IMR-90 (cell line): ENCODE measurements at regions not wholly inside any gene's neighbourhood (a gene's known extent, or its start where the extent isn't known, plus 50 kb on each side); places are given as distances from the start of the nearest gene placed in this dataset.

Experiments used
- CHD1 ChIP-seq: IDR thresholded peaks from 2 replicates; pipeline ENCODE4 v1.6.1; 2012; ENCODE audit warnings: low read depth, low read length, improper control_type of control experiment
- ELK1 ChIP-seq: fragments of 150-350 bp; IDR thresholded peaks from 2 replicates; pipeline ENCODE4 v1.6.1; 2016; ENCODE audit warnings: low read depth, mild to moderate bottlenecking, low read length, moderate library complexity, borderline replicate concordance
- MAZ ChIP-seq: IDR thresholded peaks from 2 replicates; pipeline ENCODE4 v1.6.1; 2012; ENCODE audit warnings: low read depth, mild to moderate bottlenecking, low read length, improper control_type of control experiment, moderate library complexity, borderline replicate concordance
- MXI1 ChIP-seq: IDR thresholded peaks from 2 replicates; pipeline ENCODE4 v1.6.1; 2012; ENCODE audit warnings: low read depth, mild to moderate bottlenecking, low read length, moderate library complexity, borderline replicate concordance
- POLR2A ChIP-seq: IDR thresholded peaks from 2 replicates; pipeline ENCODE4 v1.6.1; 2012; ENCODE audit warnings: mild to moderate bottlenecking, low read depth, low read length
- RCOR1 ChIP-seq: IDR thresholded peaks from 2 replicates; pipeline ENCODE4 v1.6.1; 2012; ENCODE audit warnings: mild to moderate bottlenecking, low read length, improper control_type of control experiment; ENCODE audit not compliant: insufficient replicate concordance

- TF ChIP-seq MXI1 = no peak
- TF ChIP-seq MAZ = no peak
- no peak for TF ChIP-seq RCOR1
- TF ChIP-seq CHD1 = no peak
- TF ChIP-seq ELK1 = no peak
- no peak for TF ChIP-seq POLR2A
Measured at GRCh38 chr4:157988641-157989040, 184.2 kb downstream of the GASK1B start (continued).
